Fibroblast of skin of abdomen (primary cell): ENCODE measurements at regions not wholly inside any gene's neighbourhood (a gene's known extent, or its start where the extent isn't known, plus 50 kb on each side); places are given as distances from the start of the nearest gene placed in this dataset.
"Not testable (repeated sequence)": the region's sequence is repeated elsewhere in the genome, so short reads cannot be mapped to it uniquely, and the experiment has no call there.

Experiments
- DNase-seq: peaks from one replicate; pipeline ENCODE4 v3.0.0-alpha.2; 2013

GRCh38 chr2:116924509-116924908 lies 890.0 kb upstream of the DDX18 start:
- DNase-seq = no peak

- DNase-seq = no peak
These were observed 879.2 kb upstream of the DDX18 start for GRCh38 chr2:116935097-116935814.

GRCh38 chr2:116948258-116948657 lies 866.2 kb upstream of the DDX18 start:
- DNase-seq = no peak

- no peak for DNase-seq
These were observed 865.2 kb upstream of the DDX18 start for GRCh38 chr2:116949249-116949648.

- DNase-seq = no peak
These were observed 862.2 kb upstream of the DDX18 start for GRCh38 chr2:116952254-116952653.

- DNase-seq = no peak
These were observed 858.8 kb upstream of the DDX18 start for GRCh38 chr2:116955646-116956045.

GRCh38 chr2:116975608-116976007 lies 838.9 kb upstream of the DDX18 start:
- no peak for DNase-seq

GRCh38 chr2:116979916-116980764 lies 834.4 kb upstream of the DDX18 start:
- DNase-seq = no peak

- no peak for DNase-seq
These were observed 827.0 kb upstream of the DDX18 start for GRCh38 chr2:116987447-116987846.

GRCh38 chr2:116988303-116988702 lies 826.2 kb upstream of the DDX18 start:
- DNase-seq = no peak

- DNase-seq = no peak
These were observed 795.1 kb upstream of the DDX18 start for GRCh38 chr2:117019357-117019756.

- no peak for DNase-seq
These were observed 786.8 kb upstream of the DDX18 start for GRCh38 chr2:117027646-117028045.

- not testable (repeated sequence) for DNase-seq
These were observed 785.8 kb upstream of the DDX18 start for GRCh38 chr2:117028708-117029107.

- no peak for DNase-seq
These were observed 758.8 kb upstream of the DDX18 start for GRCh38 chr2:117055499-117056375.

- DNase-seq = no peak
These were observed 758.1 kb upstream of the DDX18 start for GRCh38 chr2:117056376-117056748.

GRCh38 chr2:117057016-117057415 lies 757.5 kb upstream of the DDX18 start:
- DNase-seq = no peak

GRCh38 chr2:117058366-117058765 lies 756.1 kb upstream of the DDX18 start:
- DNase-seq = no peak

GRCh38 chr2:117064021-117064420 lies 750.5 kb upstream of the DDX18 start:
- no peak for DNase-seq

GRCh38 chr2:117065912-117066311 lies 748.6 kb upstream of the DDX18 start:
- DNase-seq = peak; percentile 1

- no peak for DNase-seq
These were observed 746.6 kb upstream of the DDX18 start for GRCh38 chr2:117067900-117068299.

- no peak for DNase-seq
These were observed 746.1 kb upstream of the DDX18 start for GRCh38 chr2:117068371-117068770.

GRCh38 chr2:117071556-117072102 lies 742.9 kb upstream of the DDX18 start:
- no peak for DNase-seq

GRCh38 chr2:117074756-117075155 lies 739.7 kb upstream of the DDX18 start:
- no peak for DNase-seq
